Right cardiac atrium (tissue), 5 donors: ENCODE measurements at regions not wholly inside any gene's neighbourhood (a gene's known extent, or its start where the extent isn't known, plus 50 kb on each side); places are given as distances from the start of the nearest gene placed in this dataset.
"Not testable (repeated sequence)": the region's sequence is repeated elsewhere in the genome, so short reads cannot be mapped to it uniquely, and the experiment has no call there.

Experiments
- ATAC-seq, 2 donors: fragments of 200-7000 bp; cut with Tn5 transposase; one replicate each; pipeline versions ENCODE4 v1.8.0 to v1.9.1; 2020; ENCODE audit warnings: moderate library complexity in 2 of 2, mild to moderate bottlenecking in 1 of 2
- DNase-seq, 3 donors: peaks; one replicate each; pipeline ENCODE4 v3.0.0-alpha.2; 2020
- H3K27ac ChIP-seq: one replicate; pipeline ENCODE4 v1.5.1; 2013; ENCODE audit warnings: mild to moderate bottlenecking, low read length, control low read depth, moderate library complexity
- H3K27me3 ChIP-seq: one replicate; pipeline ENCODE4 v1.6.1; 2013; ENCODE audit not compliant: control insufficient read depth, insufficient read depth
- H3K4me1 ChIP-seq: one replicate; pipeline ENCODE4 v1.6.1; 2013; ENCODE audit warnings: low read length; ENCODE audit not compliant: control insufficient read depth, insufficient read depth
- H3K4me3 ChIP-seq: one replicate; pipeline ENCODE4 v1.5.1; 2013; ENCODE audit warnings: low read length, control low read depth
- H3K9me3 ChIP-seq: one replicate; pipeline ENCODE4 v1.6.1; 2013; ENCODE audit warnings: low read length; ENCODE audit not compliant: control insufficient read depth
- WGBS: extraction: QIAGEN DNeasy Blood & Tissue Kit; methylation state at CpG from one replicate; pipeline ENCODE4 v1.1.7; 2013; 5-methylcytosine and 5-hydroxymethylcytosine counted together
- intact Hi-C, 4 donors: fragments of 100-400 bp; cut with DNase I; formaldehyde crosslinking; loops; one replicate each; pipeline versions ENCODE4 v1.11.0 to v1.14.0; 2022 to 2023
- donor health status: healthy with polysubstance abuse.
- donor health status: DM: no; HTN: yes; CAD: no.
- donor health status: DM: no; HTN: no; CAD: no.
- donor health status: DM: no; HTN: yes; CAD: no; lungs with severe emphysema.
- donor health status: DM: yes; HTN: yes; CAD: no.

GRCh38 chr10:33034931-33035330 lies 76.9 kb upstream of the ITGB1 start:
- Histone ChIP-seq H3K9me3 (no peaks in the 10 kb centered on the region), H3K4me1 (no peaks in the 10 kb centered on the region), H3K27ac (no peak overlapping the region), H3K4me3 (no peak overlapping the region), H3K27me3 (no peaks in the 10 kb centered on the region)
- DNase-seq (no peak), ATAC-seq (no peak)
- 98% methylated on average over 1 of the region's 1 CpG for WGBS
- intact Hi-C loops: no loop called here

- intact Hi-C loops: no loop called here
- no peaks in the 10 kb centered on the region for H3K4me1 ChIP-seq
- no peak for ATAC-seq
- no peaks in the 10 kb centered on the region for H3K9me3 ChIP-seq
- no peak overlapping the region for H3K4me3 ChIP-seq
- no peak for DNase-seq
- no peaks in the 10 kb centered on the region for H3K27me3 ChIP-seq
- 55% methylated on average over 7 of the region's 7 CpGs for WGBS
- H3K27ac ChIP-seq: no peak overlapping the region
These were observed 74.7 kb upstream of the ITGB1 start for GRCh38 chr10:33032654-33033151.

- Histone ChIP-seq H3K9me3 (no peaks in the 10 kb centered on the region), H3K4me3 (no peak overlapping the region), H3K27ac (no peak overlapping the region), H3K27me3 (no peaks in the 10 kb centered on the region), H3K4me1 (no peaks in the 10 kb centered on the region)
- ATAC-seq (no peak), DNase-seq (no peak)
- intact Hi-C loops: no loop called here
- 79% methylated on average over 5 of the region's 5 CpGs for WGBS
These were observed 74.0 kb upstream of the ITGB1 start for GRCh38 chr10:33031815-33032653.

GRCh38 chr10:33031171-33031570 lies 73.1 kb upstream of the ITGB1 start:
- Histone ChIP-seq H3K4me1 (no peaks in the 10 kb centered on the region), H3K27me3 (no peaks in the 10 kb centered on the region), H3K4me3 (no peak overlapping the region), H3K9me3 (no peaks in the 10 kb centered on the region), H3K27ac (no peak overlapping the region)
- intact Hi-C loops: no loop called here
- DNase-seq (no peak), ATAC-seq (no peak)
- WGBS: 90% methylated on average over 5 of the region's 5 CpGs

- H3K4me3 ChIP-seq, H3K27ac ChIP-seq, DNase-seq, intact Hi-C loops, H3K9me3 ChIP-seq, H3K27me3 ChIP-seq, ATAC-seq, H3K4me1 ChIP-seq: not testable (repeated sequence)
- WGBS: 98% methylated on average over 5 of the region's 5 CpGs
These were observed 70.5 kb upstream of the ITGB1 start for GRCh38 chr10:33028515-33028914.

- Histone ChIP-seq H3K9me3 (no peaks in the 10 kb centered on the region), H3K27me3 (no peaks in the 10 kb centered on the region), H3K4me3 (no peak overlapping the region), H3K4me1 (no peaks in the 10 kb centered on the region), H3K27ac (no peak overlapping the region)
- 94% methylated on average over 6 of the region's 6 CpGs for WGBS
- ATAC-seq: no peak
- DNase-seq: no peak
- intact Hi-C loops: no loop called here
These were observed 69.1 kb upstream of the ITGB1 start for GRCh38 chr10:33027088-33027487.

GRCh38 chr10:33026422-33026821 lies 68.4 kb upstream of the ITGB1 start:
- H3K9me3 ChIP-seq: no peaks in the 10 kb centered on the region
- H3K27me3 ChIP-seq: no peaks in the 10 kb centered on the region
- WGBS: 49% methylated on average over 3 of the region's 3 CpGs
- no peak overlapping the region for H3K27ac ChIP-seq
- H3K4me1 ChIP-seq: no peaks in the 10 kb centered on the region
- intact Hi-C loops: no loop called here
- ATAC-seq (no peak), DNase-seq (no peak)
- no peak overlapping the region for H3K4me3 ChIP-seq

GRCh38 chr10:33025910-33026309 lies 67.9 kb upstream of the ITGB1 start:
- intact Hi-C loops: no loop called here
- Histone ChIP-seq H3K9me3 (no peaks in the 10 kb centered on the region), H3K4me3 (no peak overlapping the region), H3K27me3 (no peaks in the 10 kb centered on the region), H3K27ac (no peak overlapping the region), H3K4me1 (no peaks in the 10 kb centered on the region)
- DNase-seq: no peak
- WGBS: 87% methylated on average over 4 of the region's 4 CpGs
- ATAC-seq: no peak

GRCh38 chr10:33025039-33025438 lies 67.0 kb upstream of the ITGB1 start:
- WGBS: 71% methylated on average over 6 of the region's 6 CpGs
- ATAC-seq: no peak
- DNase-seq: no peak
- Histone ChIP-seq H3K4me1 (no peaks in the 10 kb centered on the region), H3K27me3 (no peaks in the 10 kb centered on the region), H3K27ac (no peak overlapping the region), H3K4me3 (no peak overlapping the region), H3K9me3 (no peaks in the 10 kb centered on the region)
- intact Hi-C loops: no loop called here

- Histone ChIP-seq H3K9me3 (no peaks in the 10 kb centered on the region), H3K4me1 (no peaks in the 10 kb centered on the region), H3K4me3 (no peak overlapping the region), H3K27ac (no peak overlapping the region), H3K27me3 (no peaks in the 10 kb centered on the region)
- WGBS: 87% methylated on average over 3 of the region's 3 CpGs
- ATAC-seq (no peak), DNase-seq (no peak)
- intact Hi-C loops: no loop called here
These were observed 64.7 kb upstream of the ITGB1 start for GRCh38 chr10:33022691-33023090.

- 88% methylated on average over 4 of the region's 4 CpGs for WGBS
- Histone ChIP-seq H3K4me3 (no peak overlapping the region), H3K27me3 (no peaks in the 10 kb centered on the region), H3K9me3 (no peaks in the 10 kb centered on the region), H3K27ac (no peak overlapping the region), H3K4me1 (no peaks in the 10 kb centered on the region)
- intact Hi-C loops: no loop called here
- ATAC-seq: no peak
- no peak for DNase-seq
These were observed 64.1 kb upstream of the ITGB1 start for GRCh38 chr10:33022090-33022489.

- DNase-seq: no peak
- 93% methylated on average over 2 of the region's 2 CpGs for WGBS
- intact Hi-C loops: no loop called here
These were observed 59.0 kb upstream of the ITGB1 start for GRCh38 chr10:33016988-33017387.

More at GRCh38 chr10:33016988-33017387, 59.0 kb upstream of the ITGB1 start:
- H3K9me3 ChIP-seq: no peaks in the 10 kb centered on the region
- H3K27me3 ChIP-seq: no peaks in the 10 kb centered on the region
- H3K4me3 ChIP-seq: no peak overlapping the region
- no peak overlapping the region for H3K27ac ChIP-seq
- no peak for ATAC-seq
- H3K4me1 ChIP-seq: no peaks in the 10 kb centered on the region
